GM23338 (cell line): ENCODE measurements at regions not wholly inside any gene's neighbourhood (a gene's known extent, or its start where the extent isn't known, plus 50 kb on each side); places are given as distances from the start of the nearest gene placed in this dataset.

ENCODE experiments used
- ATAC-seq: fragments of 200-7000 bp; cut with Tn5 transposase; 3 replicates; pipeline ENCODE4 v1.9.1; 2020
- DNase-seq: peaks from one replicate; pipeline ENCODE4 v3.0.0-alpha.2; 2015; ENCODE audit warnings: low spot score
- H2AFZ ChIP-seq: fragments of 200-600 bp; sonication (generic); 2 replicates; pipeline ENCODE4 v1.8.0; 2016; ENCODE audit warnings: antibody characterized with exemption, mild to moderate bottlenecking, moderate library complexity
- H3F3A ChIP-seq: fragments of 200-600 bp; sonication (generic); replicated peaks from 2 replicates; pipeline ENCODE4 v1.8.0; 2017; ENCODE audit warnings: antibody characterized with exemption, mixed run types, low read depth
- H3K27ac ChIP-seq: fragments of 200-600 bp; sonication (generic); 2 replicates; pipeline ENCODE4 v1.6.1; 2016; ENCODE audit warnings: low read depth
- H3K27me3 ChIP-seq: fragments of 200-600 bp; sonication (generic); 2 replicates; pipeline ENCODE4 v1.8.0; 2016; ENCODE audit warnings: mild to moderate bottlenecking, mixed run types, moderate library complexity; ENCODE audit not compliant: insufficient read depth
- H3K36me3 ChIP-seq: fragments of 200-600 bp; sonication (generic); 2 replicates; pipeline ENCODE4 v1.8.0; 2016; ENCODE audit warnings: mild to moderate bottlenecking; ENCODE audit not compliant: insufficient read depth
- H3K4me1 ChIP-seq: fragments of 200-600 bp; sonication (generic); 2 replicates; pipeline ENCODE4 v1.8.0; 2016; ENCODE audit warnings: mild to moderate bottlenecking, moderate library complexity; ENCODE audit not compliant: insufficient read depth
- H3K4me2 ChIP-seq: fragments of 200-600 bp; sonication (generic); 2 replicates; pipeline ENCODE4 v1.7.1; 2017; ENCODE audit warnings: mixed run types
- H3K4me3 ChIP-seq: fragments of 200-600 bp; sonication (generic); 2 replicates; pipeline ENCODE4 v1.6.1; 2016; ENCODE audit warnings: mixed run types
- H3K79me2 ChIP-seq: fragments of 200-600 bp; sonication (generic); replicated peaks from 2 replicates; pipeline ENCODE4 v1.8.0; 2017; ENCODE audit warnings: mild to moderate bottlenecking; ENCODE audit not compliant: insufficient read depth
- H3K9me2 ChIP-seq: fragments of 200-600 bp; sonication (generic); 2 replicates; pipeline ENCODE4 v1.8.0; 2017; ENCODE audit not compliant: insufficient read depth
- H4K20me1 ChIP-seq: fragments of 200-600 bp; sonication (generic); replicated peaks from 2 replicates; pipeline ENCODE4 v1.8.0; 2017; ENCODE audit warnings: mild to moderate bottlenecking; ENCODE audit not compliant: insufficient read depth
- H3K27ac Mint-ChIP-seq: 2 replicates; pipeline ENCODE4 v1.8.0; 2020; ENCODE audit warnings: inconsistent platforms, mild to moderate bottlenecking, moderate library complexity, mixed read lengths
- H3K27me3 Mint-ChIP-seq: 3 replicates; pipeline ENCODE4 v1.8.0; 2022; ENCODE audit warnings: low read depth, mild to moderate bottlenecking, moderate library complexity, mixed read lengths, inconsistent platforms; ENCODE audit not compliant: insufficient read depth, poor library complexity
- H3K36me3 Mint-ChIP-seq: 3 replicates; pipeline ENCODE4 v1.8.0; 2021; ENCODE audit warnings: low read depth, mild to moderate bottlenecking, inconsistent platforms, moderate library complexity, mixed read lengths
- H3K4me1 Mint-ChIP-seq: 3 replicates; pipeline ENCODE4 v1.8.0; 2020; ENCODE audit warnings: mild to moderate bottlenecking, inconsistent platforms, mixed read lengths
- H3K4me3 Mint-ChIP-seq: 3 replicates; pipeline ENCODE4 v1.8.0; 2021; ENCODE audit warnings: moderate library complexity, mild to moderate bottlenecking, inconsistent platforms, mixed read lengths
- H3K9me3 Mint-ChIP-seq: 3 replicates; pipeline ENCODE4 v1.8.0; 2020; ENCODE audit warnings: moderate library complexity, mild to moderate bottlenecking, inconsistent platforms, mixed read lengths
- CREB1 ChIP-seq: fragments of 250-450 bp; sonication (Bioruptor Pico); IDR thresholded peaks from 2 replicates; pipeline ENCODE4 v1.5.0; 2020; ENCODE audit warnings: low read depth, mild to moderate bottlenecking, moderate library complexity
- JUNB ChIP-seq: IDR thresholded peaks from one replicate; pipeline ENCODE4 v1.6.1; 2016; ENCODE audit warnings: antibody characterized with exemption; ENCODE audit not compliant: unreplicated experiment
- NANOG ChIP-seq: IDR thresholded peaks from 2 replicates; pipeline ENCODE4 v1.6.1; 2016; ENCODE audit warnings: antibody characterized with exemption, borderline replicate concordance
- POLR2AphosphoS5 ChIP-seq: IDR thresholded peaks from 2 replicates; pipeline ENCODE4 v1.6.1; 2016; ENCODE audit warnings: antibody characterized with exemption, low read depth
- STAT1 ChIP-seq: IDR thresholded peaks from one replicate; pipeline ENCODE4 v1.6.1; 2016; ENCODE audit warnings: antibody characterized with exemption; ENCODE audit not compliant: unreplicated experiment
- ZNF114 ChIP-seq: fragments of 250-450 bp; sonication (Bioruptor Pico); IDR thresholded peaks from 2 replicates; pipeline ENCODE4 v1.5.0; 2020; ENCODE audit warnings: mild to moderate bottlenecking, moderate library complexity
- ZNF331 ChIP-seq: fragments of 250-450 bp; sonication (Bioruptor Pico); IDR thresholded peaks from 2 replicates; pipeline ENCODE4 v1.5.0; 2020; ENCODE audit warnings: low read depth, mild to moderate bottlenecking, moderate library complexity
- ZNF462 ChIP-seq: fragments of 250-450 bp; sonication (Bioruptor Pico); IDR thresholded peaks from 2 replicates; pipeline ENCODE4 v1.5.0; 2020; ENCODE audit warnings: mild to moderate bottlenecking, moderate library complexity
- TF ChIP-seq, protein P1 (sequence below), 2 experiments: fragments of 200-600 bp in 1 of 2; sonication (generic) in 1 of 2; conservative IDR thresholded peaks; 2 replicates each; pipeline versions ENCODE4 v1.5.1 to v1.6.1; 2016 to 2017; ENCODE audit warnings: antibody characterized with exemption in 2 of 2, low read depth in 2 of 2, mild to moderate bottlenecking in 2 of 2, moderate library complexity in 1 of 2

GRCh38 chr4:153072661-153073060 is 131.6 kb upstream of the TRIM2 start:
- Histone ChIP-seq H3F3A (no peaks in the 10 kb centered on the region), H2AFZ (no peak overlapping the region), H3K27ac (no peak overlapping the region), H3K4me3 (no peak overlapping the region), H3K9me2 (0 out of 2 replicates have a peak, but pooled peaks cover 4% of the 10 kb centered on the region), H4K20me1 (no peaks in the 10 kb centered on the region), H3K27me3 (no peaks in the 10 kb centered on the region), H3K4me1 (peaks cover 13% of the 10 kb centered on the region; the same call in 1 of the 2 replicates), H3K4me2 (peak overlapping the region; percentile 24; the same call in 1 of the 2 replicates), H3K36me3 (no peaks in the 10 kb centered on the region), H3K79me2 (no peaks in the 10 kb centered on the region)
- no peak for ATAC-seq
- peaks cover 6% of the 10 kb centered on the region for H3K27me3 Mint-ChIP-seq
- peaks cover 8% of the 10 kb centered on the region for H3K36me3 Mint-ChIP-seq
- H3K4me1 Mint-ChIP-seq, result peaks cover 19% of the 10 kb centered on the region
- DNase-seq, result no peak
- no peak overlapping the region; the same call in none of the 2 replicates for H3K27ac Mint-ChIP-seq
- no peak for TF ChIP-seq CREB1 (CRISPR knock-in tag)
- TF ChIP-seq NANOG, result no peak
- TF ChIP-seq JUNB, result no peak
- TF ChIP-seq, protein P1, sequence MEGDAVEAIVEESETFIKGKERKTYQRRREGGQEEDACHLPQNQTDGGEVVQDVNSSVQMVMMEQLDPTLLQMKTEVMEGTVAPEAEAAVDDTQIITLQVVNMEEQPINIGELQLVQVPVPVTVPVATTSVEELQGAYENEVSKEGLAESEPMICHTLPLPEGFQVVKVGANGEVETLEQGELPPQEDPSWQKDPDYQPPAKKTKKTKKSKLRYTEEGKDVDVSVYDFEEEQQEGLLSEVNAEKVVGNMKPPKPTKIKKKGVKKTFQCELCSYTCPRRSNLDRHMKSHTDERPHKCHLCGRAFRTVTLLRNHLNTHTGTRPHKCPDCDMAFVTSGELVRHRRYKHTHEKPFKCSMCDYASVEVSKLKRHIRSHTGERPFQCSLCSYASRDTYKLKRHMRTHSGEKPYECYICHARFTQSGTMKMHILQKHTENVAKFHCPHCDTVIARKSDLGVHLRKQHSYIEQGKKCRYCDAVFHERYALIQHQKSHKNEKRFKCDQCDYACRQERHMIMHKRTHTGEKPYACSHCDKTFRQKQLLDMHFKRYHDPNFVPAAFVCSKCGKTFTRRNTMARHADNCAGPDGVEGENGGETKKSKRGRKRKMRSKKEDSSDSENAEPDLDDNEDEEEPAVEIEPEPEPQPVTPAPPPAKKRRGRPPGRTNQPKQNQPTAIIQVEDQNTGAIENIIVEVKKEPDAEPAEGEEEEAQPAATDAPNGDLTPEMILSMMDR (conservative IDR thresholded peaks at IDR 0.05; ENCODE audit: low read depth in 2 of 2), result no peak
- peaks cover 3% of the 10 kb centered on the region for H3K9me3 Mint-ChIP-seq
- no peak overlapping the region for H3K4me3 Mint-ChIP-seq

DNA sequence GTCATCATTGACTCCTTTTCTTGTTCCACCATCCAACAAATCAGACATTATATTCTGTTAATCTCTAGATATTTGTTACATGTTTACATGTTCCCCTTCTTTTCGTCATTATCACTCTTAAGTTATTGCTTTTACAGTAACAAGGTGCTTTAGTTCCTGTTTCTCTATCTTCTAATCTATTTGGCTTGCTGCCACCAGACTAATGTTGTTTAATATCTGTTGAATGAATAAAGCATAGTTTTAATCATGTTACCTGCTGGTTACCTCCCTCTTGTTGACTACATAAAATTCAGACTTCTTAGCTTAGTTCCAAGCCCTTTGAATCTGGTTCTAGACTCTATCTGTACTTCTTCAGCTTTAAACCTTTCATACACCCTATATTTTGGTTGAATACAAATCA is 129.8 kb upstream of the TRIM2 start:
- H3K9me2 ChIP-seq, result 0 out of 2 replicates have a peak, but pooled peaks cover 4% of the 10 kb centered on the region
- TF ChIP-seq STAT1 (no peak), ZNF331 (CRISPR knock-in tag) (no peak), POLR2AphosphoS5 (no peak), ZNF462 (CRISPR knock-in tag) (no peak), JUNB (no peak), ZNF114 (CRISPR knock-in tag) (no peak), CREB1 (CRISPR knock-in tag) (no peak)
- TF ChIP-seq, protein P1 (conservative IDR thresholded peaks at IDR 0.05; ENCODE audit: low read depth in 2 of 2), result no peak
- H3K9me3 Mint-ChIP-seq, result peaks cover 3% of the 10 kb centered on the region
- no peaks in the 10 kb centered on the region for H3K79me2 ChIP-seq
- peaks cover 6% of the 10 kb centered on the region for H3K27me3 Mint-ChIP-seq
- no peak overlapping the region for H3K27ac ChIP-seq
- no peak overlapping the region for H3K4me2 ChIP-seq
- no peak for DNase-seq
- H4K20me1 ChIP-seq, result no peaks in the 10 kb centered on the region
- no peak overlapping the region for H3K4me3 Mint-ChIP-seq
- H3K36me3 Mint-ChIP-seq, result peaks cover 8% of the 10 kb centered on the region
- H2AFZ ChIP-seq, result no peak overlapping the region; the same call in 1 of the 2 replicates
- H3K4me1 ChIP-seq, result peaks cover 12% of the 10 kb centered on the region; the same call in 1 of the 2 replicates
- no peak overlapping the region for H3K27ac Mint-ChIP-seq
- H3K4me1 Mint-ChIP-seq, result peaks cover 14% of the 10 kb centered on the region
- no peak overlapping the region for H3K4me3 ChIP-seq
- H3F3A ChIP-seq, result no peaks in the 10 kb centered on the region
- ATAC-seq, result no peak
- no peaks in the 10 kb centered on the region for H3K27me3 ChIP-seq
- no peaks in the 10 kb centered on the region for H3K36me3 ChIP-seq
